ENCODE measurements at regions not wholly inside any gene's neighbourhood (a gene's known extent, or its start where the extent isn't known, plus 50 kb on each side); places are given as distances from the start of the nearest gene placed in this dataset.

GRCh38 chr11:129722529-129722928 lies 93.1 kb upstream of the TMEM45B start:
- no peak overlapping the region for H3K4me3 ChIP-seq (ENCODE audit: low read depth, low read length)
- TF ChIP-seq CTCF (IDR thresholded peaks at IDR 0.05; ENCODE audit: control insufficient read depth, extremely low read depth, insufficient read depth) = no peak
- no peak for DNase-seq (ENCODE audit: low read depth)

GRCh38 chr11:129723146-129723760 lies 92.4 kb upstream of the TMEM45B start:
- DNase-seq (ENCODE audit: low read depth) = no peak
- TF ChIP-seq CTCF (IDR thresholded peaks at IDR 0.05; ENCODE audit: control insufficient read depth, extremely low read depth, insufficient read depth) = no peak
- H3K4me3 ChIP-seq (ENCODE audit: low read depth, low read length) = no peak overlapping the region

- no peak overlapping the region for H3K4me3 ChIP-seq (ENCODE audit: low read depth, low read length)
- DNase-seq (ENCODE audit: low read depth) = no peak
Observed at GRCh38 chr11:129723761-129724162, 91.9 kb upstream of the TMEM45B start.

GRCh38 chr11:129724866-129725265 lies 90.8 kb upstream of the TMEM45B start:
- no peak overlapping the region for H3K4me3 ChIP-seq (ENCODE audit: low read depth, low read length)
- no peak for DNase-seq (ENCODE audit: low read depth)
- no peak for TF ChIP-seq CTCF (IDR thresholded peaks at IDR 0.05; ENCODE audit: control insufficient read depth, extremely low read depth, insufficient read depth)

More at GRCh38 chr11:129723761-129724162, 91.9 kb upstream of the TMEM45B start:
- no peak for TF ChIP-seq CTCF (IDR thresholded peaks at IDR 0.05; ENCODE audit: control insufficient read depth, extremely low read depth, insufficient read depth)

GRCh38 chr11:129726179-129726578 lies 89.5 kb upstream of the TMEM45B start:
- no peak for TF ChIP-seq CTCF (IDR thresholded peaks at IDR 0.05; ENCODE audit: control insufficient read depth, extremely low read depth, insufficient read depth)
- H3K4me3 ChIP-seq (ENCODE audit: low read depth, low read length) = no peak overlapping the region
- DNase-seq (ENCODE audit: low read depth) = no peak

- H3K4me3 ChIP-seq (ENCODE audit: low read depth, low read length) = no peak overlapping the region
- peak; percentile 63 for DNase-seq (ENCODE audit: low read depth)
- no peak for TF ChIP-seq CTCF (IDR thresholded peaks at IDR 0.05; ENCODE audit: control insufficient read depth, extremely low read depth, insufficient read depth)
Observed at GRCh38 chr11:129728581-129728980, 87.1 kb upstream of the TMEM45B start.

GRCh38 chr11:129729216-129729615 lies 86.4 kb upstream of the TMEM45B start:
- DNase-seq (ENCODE audit: low read depth) = no peak
- no peak overlapping the region for H3K4me3 ChIP-seq (ENCODE audit: low read depth, low read length)
- TF ChIP-seq CTCF (IDR thresholded peaks at IDR 0.05; ENCODE audit: control insufficient read depth, extremely low read depth, insufficient read depth) = no peak
